ENCODE measurements at regions not wholly inside any gene's neighbourhood (a gene's known extent, or its start where the extent isn't known, plus 50 kb on each side); places are given as distances from the start of the nearest gene placed in this dataset.

GRCh38 chr12:90183201-90183600 is 474.6 kb upstream of the ATP2B1 start:
- in situ Hi-C loops (cut with MboI), result no loop called here
- intact Hi-C loops (cut with micrococcal nuclease; ENCODE audit: unreplicated experiment), result no loop called here
- 3% methylated on average over 1 of the region's 1 CpG for WGBS (ENCODE audit: insufficient coverage, insufficient replicate concordance, low lambda C conversion rate, missing lambda C conversion rate)
- ChIA-PET SMC1A (ENCODE audit: uncharacterized antibody, unreplicated experiment) (interaction anchor here (1.8 kb wide), 1 partner anchor 8 kb away, joined by 5 read pairs; no protein-coding TSS in a partner anchor), POLR2A (no interaction called here), CTCF (no interaction called here), RAD21 (ENCODE audit: unreplicated experiment) (no interaction called here)
- H3K27ac ChIP-seq (ENCODE audit: control insufficient read depth, insufficient read depth), result no peak overlapping the region
- H3K27me3 ChIP-seq (replicated peaks in 1 of 2; ENCODE audit: control insufficient read depth in 2 of 2, insufficient read depth in 2 of 2, low read length in 1 of 2), result no peaks in the 10 kb centered on the region
- DNase-seq (ENCODE audit: low read depth, low spot score) (no peak), ATAC-seq (no peak), FAIRE-seq (no peak)
- H3K4me1 ChIP-seq (ENCODE audit: control insufficient read depth, insufficient read depth, low read length), result no peaks in the 10 kb centered on the region
- H3K79me2 ChIP-seq (ENCODE audit: control insufficient read depth, insufficient read depth, low read length), result no peaks in the 10 kb centered on the region
- no peaks in the 10 kb centered on the region for H4K20me1 ChIP-seq (ENCODE audit: control insufficient read depth, insufficient read depth)
- H3K9ac ChIP-seq (ENCODE audit: control insufficient read depth, insufficient read depth, low read length), result no peak overlapping the region
- no peak overlapping the region for H3K4me3 ChIP-seq
- H3K36me3 ChIP-seq (ENCODE audit: control insufficient read depth in 2 of 2, insufficient read depth in 2 of 2, low read length in 1 of 2), result no peaks in the 10 kb centered on the region
- H3K4me2 ChIP-seq (ENCODE audit: control insufficient read depth, insufficient read depth), result no peak overlapping the region
- no peaks in the 10 kb centered on the region for H3K9me3 ChIP-seq (replicated peaks; ENCODE audit: control insufficient read depth, insufficient read depth, low read length)
- H2AFZ ChIP-seq (ENCODE audit: control insufficient read depth, low read depth, low read length), result no peak overlapping the region
- no peak for TF ChIP-seq RUNX3 (IDR thresholded peaks at IDR 0.05; ENCODE audit: low read length)
- no peak for TF ChIP-seq WRNIP1 (IDR thresholded peaks at IDR 0.05; ENCODE audit: borderline replicate concordance, low read depth, low read length)
- TF ChIP-seq HDGF (IDR thresholded peaks at IDR 0.05), result no peak
- TF ChIP-seq SMC3 (IDR thresholded peaks at IDR 0.05; ENCODE audit: borderline replicate concordance, low read length), result no peak
- TF ChIP-seq RBBP5 (conservative IDR thresholded peaks at IDR 0.05), result no peak
- BruUV-seq (replicated peaks), result no TSS peak

- FAIRE-seq (no peak), DNase-seq (ENCODE audit: low read depth, low spot score) (no peak), ATAC-seq (no peak)
- no peaks in the 10 kb centered on the region for H3K27me3 ChIP-seq (replicated peaks in 1 of 2; ENCODE audit: control insufficient read depth in 2 of 2, insufficient read depth in 2 of 2, low read length in 1 of 2)
- intact Hi-C loops (cut with micrococcal nuclease; ENCODE audit: unreplicated experiment) (no loop called here), in situ Hi-C loops (cut with MboI) (no loop called here)
- POLR2A ChIA-PET, result no interaction called here
- H3K9ac ChIP-seq (ENCODE audit: control insufficient read depth, insufficient read depth, low read length), result no peak overlapping the region
- RAD21 ChIA-PET (ENCODE audit: unreplicated experiment), result no interaction called here
- H3K79me2 ChIP-seq (ENCODE audit: control insufficient read depth, insufficient read depth, low read length), result no peaks in the 10 kb centered on the region
- WGBS (ENCODE audit: insufficient coverage, insufficient replicate concordance, low lambda C conversion rate, missing lambda C conversion rate), result 44% methylated on average over 3 of the region's 3 CpGs
- no peaks in the 10 kb centered on the region for H3K36me3 ChIP-seq (ENCODE audit: control insufficient read depth in 2 of 2, insufficient read depth in 2 of 2, low read length in 1 of 2)
- no peak overlapping the region for H3K4me3 ChIP-seq
- no peaks in the 10 kb centered on the region for H3K9me3 ChIP-seq (replicated peaks; ENCODE audit: control insufficient read depth, insufficient read depth, low read length)
- TF ChIP-seq, protein P1, sequence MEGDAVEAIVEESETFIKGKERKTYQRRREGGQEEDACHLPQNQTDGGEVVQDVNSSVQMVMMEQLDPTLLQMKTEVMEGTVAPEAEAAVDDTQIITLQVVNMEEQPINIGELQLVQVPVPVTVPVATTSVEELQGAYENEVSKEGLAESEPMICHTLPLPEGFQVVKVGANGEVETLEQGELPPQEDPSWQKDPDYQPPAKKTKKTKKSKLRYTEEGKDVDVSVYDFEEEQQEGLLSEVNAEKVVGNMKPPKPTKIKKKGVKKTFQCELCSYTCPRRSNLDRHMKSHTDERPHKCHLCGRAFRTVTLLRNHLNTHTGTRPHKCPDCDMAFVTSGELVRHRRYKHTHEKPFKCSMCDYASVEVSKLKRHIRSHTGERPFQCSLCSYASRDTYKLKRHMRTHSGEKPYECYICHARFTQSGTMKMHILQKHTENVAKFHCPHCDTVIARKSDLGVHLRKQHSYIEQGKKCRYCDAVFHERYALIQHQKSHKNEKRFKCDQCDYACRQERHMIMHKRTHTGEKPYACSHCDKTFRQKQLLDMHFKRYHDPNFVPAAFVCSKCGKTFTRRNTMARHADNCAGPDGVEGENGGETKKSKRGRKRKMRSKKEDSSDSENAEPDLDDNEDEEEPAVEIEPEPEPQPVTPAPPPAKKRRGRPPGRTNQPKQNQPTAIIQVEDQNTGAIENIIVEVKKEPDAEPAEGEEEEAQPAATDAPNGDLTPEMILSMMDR (IDR thresholded peaks at IDR 0.05 in 2 of 3, conservative IDR thresholded peaks at IDR 0.05 in 1 of 3; ENCODE audit: control insufficient read depth in 2 of 3, extremely low read depth in 1 of 3, insufficient read depth in 1 of 3, low read depth in 3 of 3, low read length in 3 of 3), result peak in 1 of 3 experiments; percentile 10; a peak in 2 of 6 replicates
- TF ChIP-seq BRCA1 (IDR thresholded peaks at IDR 0.05; ENCODE audit: low read depth, low read length) (no peak), CHD1 (IDR thresholded peaks at IDR 0.05; ENCODE audit: low read depth, low read length) (no peak), RAD21 (IDR thresholded peaks at IDR 0.05; ENCODE audit: insufficient read depth, low read depth, low read length) (0 out of 2 replicates have a peak, but pooled peaks have one; percentile 10)
- H4K20me1 ChIP-seq (ENCODE audit: control insufficient read depth, insufficient read depth), result no peaks in the 10 kb centered on the region
- H3K4me2 ChIP-seq (ENCODE audit: control insufficient read depth, insufficient read depth), result no peak overlapping the region
- CTCF ChIA-PET, result interaction anchor here (1.3 to 2.3 kb wide), 3 partner anchors 17 to 673 kb away, joined by 3 to 9 read pairs (median 5); no protein-coding TSS in a partner anchor
- SMC1A ChIA-PET (ENCODE audit: uncharacterized antibody, unreplicated experiment), result no interaction called here
- BruUV-seq (replicated peaks), result no TSS peak
- no peaks in the 10 kb centered on the region for H3K4me1 ChIP-seq (ENCODE audit: control insufficient read depth, insufficient read depth, low read length)
- H2AFZ ChIP-seq (ENCODE audit: control insufficient read depth, low read depth, low read length), result no peak overlapping the region
- no peak overlapping the region for H3K27ac ChIP-seq (ENCODE audit: control insufficient read depth, insufficient read depth)
These were observed 472.6 kb upstream of the ATP2B1 start for GRCh38 chr12:90181216-90181615.

Measured in GM12878 (cell line).